ENCODE measurements at regions not wholly inside any gene's neighbourhood (a gene's known extent, or its start where the extent isn't known, plus 50 kb on each side); places are given as distances from the start of the nearest gene placed in this dataset.

DNA sequence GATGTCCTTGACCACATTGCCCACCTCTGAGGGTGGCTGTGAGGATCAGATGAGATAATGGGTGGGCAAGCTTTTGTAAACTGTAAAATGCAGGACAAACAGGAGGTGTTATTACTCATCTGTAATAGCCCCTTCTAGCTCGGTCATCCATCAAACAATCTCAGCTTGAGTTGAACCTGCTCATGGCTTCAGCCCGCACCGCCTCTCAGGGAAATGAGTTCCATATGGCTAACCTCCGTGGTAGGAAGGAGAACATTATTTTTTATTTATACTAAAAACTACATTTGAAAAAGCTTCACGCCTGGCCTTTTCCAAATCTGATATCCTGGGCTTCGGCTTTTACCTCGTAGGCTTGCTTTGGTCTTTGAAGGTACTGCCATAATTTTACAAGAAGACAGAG, 116.2 kb upstream of the USP24 start:
- Histone ChIP-seq H3K4me3 (replicated peaks; ENCODE audit: insufficient read depth, low read length) (no peak overlapping the region), H3K27me3 (ENCODE audit: insufficient read depth, poor library complexity, severe bottlenecking) (peaks cover 4% of the 10 kb centered on the region), H3K27ac (replicated peaks) (no peak overlapping the region)
- TF ChIP-seq SPI1 (IDR thresholded peaks at IDR 0.05; ENCODE audit: borderline replicate concordance, low read depth): no peak
- TF ChIP-seq, protein P1, sequence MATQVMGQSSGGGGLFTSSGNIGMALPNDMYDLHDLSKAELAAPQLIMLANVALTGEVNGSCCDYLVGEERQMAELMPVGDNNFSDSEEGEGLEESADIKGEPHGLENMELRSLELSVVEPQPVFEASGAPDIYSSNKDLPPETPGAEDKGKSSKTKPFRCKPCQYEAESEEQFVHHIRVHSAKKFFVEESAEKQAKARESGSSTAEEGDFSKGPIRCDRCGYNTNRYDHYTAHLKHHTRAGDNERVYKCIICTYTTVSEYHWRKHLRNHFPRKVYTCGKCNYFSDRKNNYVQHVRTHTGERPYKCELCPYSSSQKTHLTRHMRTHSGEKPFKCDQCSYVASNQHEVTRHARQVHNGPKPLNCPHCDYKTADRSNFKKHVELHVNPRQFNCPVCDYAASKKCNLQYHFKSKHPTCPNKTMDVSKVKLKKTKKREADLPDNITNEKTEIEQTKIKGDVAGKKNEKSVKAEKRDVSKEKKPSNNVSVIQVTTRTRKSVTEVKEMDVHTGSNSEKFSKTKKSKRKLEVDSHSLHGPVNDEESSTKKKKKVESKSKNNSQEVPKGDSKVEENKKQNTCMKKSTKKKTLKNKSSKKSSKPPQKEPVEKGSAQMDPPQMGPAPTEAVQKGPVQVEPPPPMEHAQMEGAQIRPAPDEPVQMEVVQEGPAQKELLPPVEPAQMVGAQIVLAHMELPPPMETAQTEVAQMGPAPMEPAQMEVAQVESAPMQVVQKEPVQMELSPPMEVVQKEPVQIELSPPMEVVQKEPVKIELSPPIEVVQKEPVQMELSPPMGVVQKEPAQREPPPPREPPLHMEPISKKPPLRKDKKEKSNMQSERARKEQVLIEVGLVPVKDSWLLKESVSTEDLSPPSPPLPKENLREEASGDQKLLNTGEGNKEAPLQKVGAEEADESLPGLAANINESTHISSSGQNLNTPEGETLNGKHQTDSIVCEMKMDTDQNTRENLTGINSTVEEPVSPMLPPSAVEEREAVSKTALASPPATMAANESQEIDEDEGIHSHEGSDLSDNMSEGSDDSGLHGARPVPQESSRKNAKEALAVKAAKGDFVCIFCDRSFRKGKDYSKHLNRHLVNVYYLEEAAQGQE (IDR thresholded peaks at IDR 0.05; ENCODE audit: insufficient replicate concordance, low read depth): no peak
- no peak for TF ChIP-seq GABPA (IDR thresholded peaks at IDR 0.05; ENCODE audit: low read depth)
- TF ChIP-seq POLR2AphosphoS5 (IDR thresholded peaks at IDR 0.05; ENCODE audit: low read depth): no peak
- TF ChIP-seq, protein P2, sequence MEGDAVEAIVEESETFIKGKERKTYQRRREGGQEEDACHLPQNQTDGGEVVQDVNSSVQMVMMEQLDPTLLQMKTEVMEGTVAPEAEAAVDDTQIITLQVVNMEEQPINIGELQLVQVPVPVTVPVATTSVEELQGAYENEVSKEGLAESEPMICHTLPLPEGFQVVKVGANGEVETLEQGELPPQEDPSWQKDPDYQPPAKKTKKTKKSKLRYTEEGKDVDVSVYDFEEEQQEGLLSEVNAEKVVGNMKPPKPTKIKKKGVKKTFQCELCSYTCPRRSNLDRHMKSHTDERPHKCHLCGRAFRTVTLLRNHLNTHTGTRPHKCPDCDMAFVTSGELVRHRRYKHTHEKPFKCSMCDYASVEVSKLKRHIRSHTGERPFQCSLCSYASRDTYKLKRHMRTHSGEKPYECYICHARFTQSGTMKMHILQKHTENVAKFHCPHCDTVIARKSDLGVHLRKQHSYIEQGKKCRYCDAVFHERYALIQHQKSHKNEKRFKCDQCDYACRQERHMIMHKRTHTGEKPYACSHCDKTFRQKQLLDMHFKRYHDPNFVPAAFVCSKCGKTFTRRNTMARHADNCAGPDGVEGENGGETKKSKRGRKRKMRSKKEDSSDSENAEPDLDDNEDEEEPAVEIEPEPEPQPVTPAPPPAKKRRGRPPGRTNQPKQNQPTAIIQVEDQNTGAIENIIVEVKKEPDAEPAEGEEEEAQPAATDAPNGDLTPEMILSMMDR (IDR thresholded peaks at IDR 0.05; ENCODE audit: insufficient read depth, low read length): no peak
- no peak for DNase-seq (ENCODE audit: low read depth in 1 of 2, low spot score in 1 of 2)

DNA sequence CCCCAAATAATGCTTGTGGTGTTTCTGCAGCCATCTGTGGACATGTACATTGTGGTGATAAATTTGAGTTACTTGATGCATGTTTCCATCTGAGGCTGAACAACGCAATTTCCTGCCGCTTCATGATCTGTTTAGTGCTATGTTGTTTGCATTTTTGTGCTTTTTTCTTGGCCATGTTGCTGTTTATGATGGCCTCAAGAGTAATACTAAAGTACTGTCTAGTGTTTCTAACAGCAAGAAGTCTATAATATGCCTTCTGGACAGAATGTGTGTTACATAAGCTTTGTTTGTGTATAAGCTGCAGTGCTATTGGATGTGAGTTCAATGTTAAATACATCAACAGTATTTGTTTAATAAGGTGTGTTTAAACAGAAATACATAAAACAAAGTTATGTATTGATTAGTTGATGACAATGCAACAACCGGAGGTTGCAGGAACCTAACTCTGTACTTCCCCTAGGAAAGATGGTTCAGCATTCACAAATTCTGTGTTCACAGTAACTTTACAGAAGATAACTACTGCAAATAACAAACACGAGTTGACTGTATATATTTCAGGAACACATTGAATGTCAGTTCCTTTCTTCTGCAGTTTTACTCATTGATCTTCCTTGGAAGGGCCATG, 114.8 kb upstream of the USP24 start:
- no peak for DNase-seq (ENCODE audit: low read depth in 1 of 2, low spot score in 1 of 2)
- Histone ChIP-seq H3K27ac (replicated peaks) (no peak overlapping the region), H3K27me3 (ENCODE audit: insufficient read depth, poor library complexity, severe bottlenecking) (peaks cover 4% of the 10 kb centered on the region), H3K4me3 (replicated peaks; ENCODE audit: insufficient read depth, low read length) (no peak overlapping the region)
- TF ChIP-seq GABPA (IDR thresholded peaks at IDR 0.05; ENCODE audit: low read depth): no peak
- no peak for TF ChIP-seq SPI1 (IDR thresholded peaks at IDR 0.05; ENCODE audit: borderline replicate concordance, low read depth)
- TF ChIP-seq, protein P2 (IDR thresholded peaks at IDR 0.05; ENCODE audit: insufficient read depth, low read length): no peak
- no peak for TF ChIP-seq POLR2AphosphoS5 (IDR thresholded peaks at IDR 0.05; ENCODE audit: low read depth)
- TF ChIP-seq, protein P1 (IDR thresholded peaks at IDR 0.05; ENCODE audit: insufficient replicate concordance, low read depth): no peak

DNA sequence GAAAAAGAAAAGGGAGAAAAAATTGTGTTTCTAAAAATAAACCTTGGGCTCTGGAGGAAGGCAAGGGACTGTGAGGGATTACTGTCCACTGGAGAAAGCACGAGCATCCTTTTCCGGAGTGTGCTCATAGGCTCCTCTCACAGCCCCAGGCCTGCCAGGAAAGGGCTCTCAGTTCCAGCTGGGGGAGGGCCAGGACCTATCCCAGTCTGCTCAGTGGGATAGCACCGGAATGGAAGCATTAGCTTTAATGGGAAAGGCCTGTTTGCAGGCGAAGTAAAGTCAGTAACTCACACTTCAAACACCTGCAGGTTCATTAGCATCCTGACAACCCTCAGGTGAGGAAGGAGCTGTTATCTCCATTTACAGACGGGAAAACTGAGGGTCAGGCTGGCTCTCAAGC, 113.9 kb upstream of the USP24 start:
- Histone ChIP-seq H3K27me3 (ENCODE audit: insufficient read depth, poor library complexity, severe bottlenecking) (peaks cover 4% of the 10 kb centered on the region), H3K27ac (replicated peaks) (no peak overlapping the region), H3K4me3 (replicated peaks; ENCODE audit: insufficient read depth, low read length) (no peak overlapping the region)
- DNase-seq (ENCODE audit: low read depth in 1 of 2, low spot score in 1 of 2): no peak
- TF ChIP-seq POLR2AphosphoS5 (IDR thresholded peaks at IDR 0.05; ENCODE audit: low read depth) (no peak), GABPA (IDR thresholded peaks at IDR 0.05; ENCODE audit: low read depth) (no peak), SPI1 (IDR thresholded peaks at IDR 0.05; ENCODE audit: borderline replicate concordance, low read depth) (no peak)
- TF ChIP-seq, protein P1 (IDR thresholded peaks at IDR 0.05; ENCODE audit: insufficient replicate concordance, low read depth): no peak
- TF ChIP-seq, protein P2 (IDR thresholded peaks at IDR 0.05; ENCODE audit: insufficient read depth, low read length): no peak
